Neural crest cell (in vitro differentiated cells): ENCODE measurements at regions not wholly inside any gene's neighbourhood (a gene's known extent, or its start where the extent isn't known, plus 50 kb on each side); places are given as distances from the start of the nearest gene placed in this dataset.

Source experiments
- DNase-seq: peaks from one replicate; pipeline ENCODE4 v3.0.0; 2021; ENCODE audit warnings: low read depth, mixed read lengths, low spot score
- H3K27ac Mint-ChIP-seq: one replicate; pipeline ENCODE4 v1.8.0; 2021; ENCODE audit warnings: mild to moderate bottlenecking, mixed read lengths; ENCODE audit not compliant: unreplicated experiment
- H3K27me3 Mint-ChIP-seq: 2 replicates; pipeline ENCODE4 v1.8.0; 2021; ENCODE audit warnings: low read depth, mild to moderate bottlenecking, mixed read lengths
- H3K36me3 Mint-ChIP-seq: 2 replicates; pipeline ENCODE4 v1.8.0; 2021; ENCODE audit warnings: low read depth, mild to moderate bottlenecking, mixed read lengths
- H3K4me1 Mint-ChIP-seq: 2 replicates; pipeline ENCODE4 v1.8.0; 2021; ENCODE audit warnings: mixed read lengths
- H3K4me3 Mint-ChIP-seq: one replicate; pipeline ENCODE4 v1.8.0; 2021; ENCODE audit warnings: mild to moderate bottlenecking, mixed read lengths
- H3K9me3 Mint-ChIP-seq: 2 replicates; pipeline ENCODE4 v1.8.0; 2021; ENCODE audit warnings: mixed read lengths
- TF ChIP-seq, protein P1 (sequence below): fragments of 200-600 bp; sonication (generic); conservative IDR thresholded peaks from 2 replicates; pipeline ENCODE4 v1.5.0; 2021; ENCODE audit warnings: antibody characterized with exemption, mild to moderate bottlenecking

DNA sequence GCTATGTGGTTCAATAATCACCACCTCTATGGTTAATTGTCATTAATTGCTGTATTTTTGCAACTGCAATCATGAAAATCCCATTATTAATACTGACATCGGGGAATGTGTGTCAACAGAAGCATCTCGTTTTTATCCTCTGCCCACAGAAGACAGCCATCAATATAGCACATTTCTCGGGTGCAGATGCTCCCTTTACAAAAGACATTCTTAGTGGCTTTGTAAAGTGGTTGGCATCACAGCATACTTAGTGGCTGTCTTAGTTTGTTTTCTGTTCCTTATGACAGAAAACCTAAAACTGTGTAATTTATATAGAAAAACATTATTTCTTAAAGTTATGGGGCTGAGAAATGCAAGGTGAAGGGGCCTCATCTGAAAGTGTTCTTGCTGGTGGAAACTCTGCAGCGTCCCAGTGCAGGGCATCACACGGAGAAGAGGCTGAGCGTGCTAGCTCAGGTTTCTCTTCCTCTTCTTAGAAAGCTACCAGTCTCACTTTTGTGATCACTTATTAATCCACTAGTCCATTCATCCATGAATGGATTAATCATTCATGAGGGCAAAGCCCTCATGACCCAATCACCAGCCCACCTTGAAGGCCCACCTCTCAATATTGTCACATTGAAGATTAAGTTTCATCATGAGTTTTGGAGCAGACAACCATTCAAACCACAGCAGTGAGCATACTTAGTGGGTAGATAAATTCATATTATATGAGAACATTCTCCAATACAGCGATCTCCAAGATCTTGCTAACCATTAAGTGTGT, 1067.7 kb upstream of the PABPC4L start:
- DNase-seq: no peak

DNA sequence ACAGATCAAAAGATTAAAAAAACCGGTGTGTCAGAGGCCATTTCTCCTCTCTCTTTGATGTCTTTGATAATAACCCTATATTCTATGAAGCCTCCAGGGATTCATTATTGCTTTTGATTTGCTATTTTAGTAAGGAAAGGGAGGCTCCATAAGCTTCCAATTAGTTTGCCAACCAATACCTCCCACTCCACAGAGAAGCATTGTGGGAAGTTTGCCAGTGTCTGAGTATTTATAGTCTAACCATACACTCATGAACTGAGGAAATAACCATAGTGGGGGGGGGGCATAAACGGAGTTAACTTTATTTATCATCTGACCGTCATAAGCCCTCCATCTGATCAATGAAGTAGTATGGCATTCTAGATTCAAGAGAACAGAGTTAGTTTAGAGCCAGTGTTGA, 1066.8 kb upstream of the PABPC4L start:
- no peak overlapping the region for H3K4me3 Mint-ChIP-seq
- no peaks in the 10 kb centered on the region for H3K36me3 Mint-ChIP-seq
- TF ChIP-seq, protein P1, sequence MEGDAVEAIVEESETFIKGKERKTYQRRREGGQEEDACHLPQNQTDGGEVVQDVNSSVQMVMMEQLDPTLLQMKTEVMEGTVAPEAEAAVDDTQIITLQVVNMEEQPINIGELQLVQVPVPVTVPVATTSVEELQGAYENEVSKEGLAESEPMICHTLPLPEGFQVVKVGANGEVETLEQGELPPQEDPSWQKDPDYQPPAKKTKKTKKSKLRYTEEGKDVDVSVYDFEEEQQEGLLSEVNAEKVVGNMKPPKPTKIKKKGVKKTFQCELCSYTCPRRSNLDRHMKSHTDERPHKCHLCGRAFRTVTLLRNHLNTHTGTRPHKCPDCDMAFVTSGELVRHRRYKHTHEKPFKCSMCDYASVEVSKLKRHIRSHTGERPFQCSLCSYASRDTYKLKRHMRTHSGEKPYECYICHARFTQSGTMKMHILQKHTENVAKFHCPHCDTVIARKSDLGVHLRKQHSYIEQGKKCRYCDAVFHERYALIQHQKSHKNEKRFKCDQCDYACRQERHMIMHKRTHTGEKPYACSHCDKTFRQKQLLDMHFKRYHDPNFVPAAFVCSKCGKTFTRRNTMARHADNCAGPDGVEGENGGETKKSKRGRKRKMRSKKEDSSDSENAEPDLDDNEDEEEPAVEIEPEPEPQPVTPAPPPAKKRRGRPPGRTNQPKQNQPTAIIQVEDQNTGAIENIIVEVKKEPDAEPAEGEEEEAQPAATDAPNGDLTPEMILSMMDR: no peak
- H3K4me1 Mint-ChIP-seq: no peaks in the 10 kb centered on the region
- no peak overlapping the region for H3K27ac Mint-ChIP-seq
- DNase-seq: no peak
- H3K9me3 Mint-ChIP-seq: no peaks in the 10 kb centered on the region
- H3K27me3 Mint-ChIP-seq: no peaks in the 10 kb centered on the region

More for the DNA sequence above, 1067.7 kb upstream of the PABPC4L start:
- TF ChIP-seq, protein P1: no peak
- Mint-ChIP-seq H3K27me3 (no peaks in the 10 kb centered on the region), H3K36me3 (no peaks in the 10 kb centered on the region), H3K27ac (no peak overlapping the region), H3K4me3 (no peak overlapping the region), H3K9me3 (no peaks in the 10 kb centered on the region), H3K4me1 (no peaks in the 10 kb centered on the region)

DNA sequence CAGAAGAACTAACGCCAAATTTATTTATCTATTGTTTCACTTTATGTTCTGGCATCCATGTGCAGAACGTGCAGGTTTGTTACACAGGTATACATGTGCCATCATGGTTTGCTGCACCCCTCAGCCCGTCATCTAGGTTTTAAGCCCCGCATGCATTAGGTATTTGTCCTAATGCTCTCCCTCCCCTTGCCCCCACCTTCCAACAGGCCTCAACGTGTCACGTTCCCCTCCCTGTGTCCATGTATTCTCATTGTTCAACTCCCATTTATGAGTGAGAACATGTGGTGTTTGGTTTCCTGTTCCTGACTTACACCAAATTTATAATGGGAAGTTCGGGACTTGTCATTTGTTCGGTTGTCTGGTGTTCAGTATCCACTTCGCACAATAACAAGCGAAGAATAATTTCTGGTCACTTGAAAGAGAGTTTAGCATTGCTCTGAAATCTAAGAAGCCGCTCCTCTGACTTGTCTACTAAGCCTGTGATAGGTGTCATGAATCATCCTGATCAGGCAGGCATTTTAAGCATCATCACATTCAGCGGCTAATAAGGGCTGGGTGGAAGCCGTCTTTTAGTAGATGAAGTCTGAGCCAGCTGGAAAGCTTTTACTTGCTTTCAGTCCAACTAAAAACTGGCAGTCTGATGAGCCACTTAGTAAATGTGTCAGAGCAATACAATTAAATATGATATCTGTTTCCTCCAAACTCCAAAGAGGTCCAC, 1065.7 kb upstream of the PABPC4L start:
- H3K36me3 Mint-ChIP-seq: no peaks in the 10 kb centered on the region
- TF ChIP-seq, protein P1: no peak
- no peaks in the 10 kb centered on the region for H3K27me3 Mint-ChIP-seq
- no peak overlapping the region for H3K4me3 Mint-ChIP-seq
- no peak for DNase-seq
- no peaks in the 10 kb centered on the region for H3K9me3 Mint-ChIP-seq
- H3K27ac Mint-ChIP-seq: no peak overlapping the region
- H3K4me1 Mint-ChIP-seq: no peaks in the 10 kb centered on the region

DNA sequence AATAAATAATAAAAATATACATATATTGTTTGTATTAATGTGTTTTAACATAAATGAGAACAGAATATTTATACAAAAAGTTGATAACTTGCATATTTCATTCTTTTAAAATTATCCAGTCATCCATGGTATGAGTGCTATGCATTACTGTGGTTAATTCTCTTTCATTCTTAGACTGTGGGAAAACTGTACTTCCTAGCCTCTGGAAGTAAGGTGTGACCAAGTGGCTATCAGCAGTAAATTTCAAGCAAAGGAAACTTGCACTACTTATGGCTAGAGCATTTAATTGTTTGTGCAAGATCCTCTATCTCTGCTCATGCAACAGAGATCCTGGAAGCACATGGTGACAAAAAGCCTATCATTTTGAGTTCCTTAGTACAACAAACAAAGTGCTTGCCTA, 1054.5 kb upstream of the PABPC4L start:
- Mint-ChIP-seq H3K9me3 (no peaks in the 10 kb centered on the region), H3K36me3 (no peaks in the 10 kb centered on the region), H3K4me3 (no peak overlapping the region), H3K27me3 (no peaks in the 10 kb centered on the region), H3K4me1 (no peaks in the 10 kb centered on the region), H3K27ac (no peak overlapping the region)
- DNase-seq: no peak
- TF ChIP-seq, protein P1: no peak

DNA sequence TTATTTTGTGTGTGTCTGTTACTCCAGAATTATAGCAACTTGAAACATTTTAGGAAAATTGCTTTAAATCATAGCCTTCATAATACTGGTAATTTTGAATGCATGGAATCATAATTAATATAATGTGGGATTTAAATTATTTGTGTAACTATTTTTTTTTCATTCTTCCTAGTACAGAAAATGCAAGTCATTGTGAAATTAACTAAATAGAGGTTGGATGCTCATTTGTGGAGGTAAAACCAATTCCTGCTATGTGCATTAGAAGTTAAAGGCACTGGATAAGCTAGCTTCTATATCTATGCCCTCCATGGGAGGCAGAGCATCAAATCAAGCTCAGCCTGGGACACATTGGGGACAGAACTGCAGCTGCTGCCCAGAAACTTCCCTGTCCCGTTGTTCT, 1048.5 kb upstream of the PABPC4L start:
- no peaks in the 10 kb centered on the region for H3K9me3 Mint-ChIP-seq
- H3K27ac Mint-ChIP-seq: no peak overlapping the region
- no peak for DNase-seq

More for the DNA sequence above, 1048.5 kb upstream of the PABPC4L start:
- no peaks in the 10 kb centered on the region for H3K27me3 Mint-ChIP-seq
- no peaks in the 10 kb centered on the region for H3K4me1 Mint-ChIP-seq
- no peaks in the 10 kb centered on the region for H3K36me3 Mint-ChIP-seq
- H3K4me3 Mint-ChIP-seq: no peak overlapping the region
- TF ChIP-seq, protein P1: no peak
